ENCODE measurements at regions not wholly inside any gene's neighbourhood (a gene's known extent, or its start where the extent isn't known, plus 50 kb on each side); places are given as distances from the start of the nearest gene placed in this dataset.

- H3K4me3 ChIP-seq (ENCODE audit: low read depth, low read length, poor library complexity, severe bottlenecking) = no peak overlapping the region
These were observed 102.6 kb upstream of the ZPLD1 start for GRCh38 chr3:102332205-102332604.

DNA sequence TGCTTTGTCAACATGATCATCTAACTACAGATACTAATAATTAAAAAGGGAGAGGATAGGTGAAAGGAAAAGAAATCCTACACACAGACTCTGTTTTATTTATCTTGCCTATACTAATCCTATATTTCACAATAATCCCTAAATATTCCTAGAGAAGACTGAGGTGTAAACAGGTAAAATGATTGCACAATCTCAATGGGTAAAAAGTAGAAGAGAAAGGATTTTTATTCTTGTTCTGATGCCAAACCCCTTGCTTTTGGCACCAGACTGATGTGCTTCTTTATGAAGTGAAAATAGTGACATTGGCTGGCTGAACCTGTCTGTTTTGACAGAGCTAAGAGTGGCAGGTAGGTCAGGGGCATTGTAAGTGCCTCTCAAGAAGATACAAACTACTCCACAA is 101.9 kb upstream of the ZPLD1 start:
- no TSS peak for BruUV-seq (replicated peaks)
- no peaks in the 10 kb centered on the region for H3K79me2 ChIP-seq (ENCODE audit: insufficient read depth, low read depth, low read length)
- no peaks in the 10 kb centered on the region for H3K9me3 ChIP-seq (ENCODE audit: low read length)
- ChIA-PET POLR2A (interaction anchor here (1.7 kb wide), 1 partner anchor 16 kb away, joined by 7 read pairs; no protein-coding TSS in a partner anchor), CTCF (ENCODE audit: unreplicated experiment) (no interaction called here)
- intact Hi-C loops (cut with micrococcal nuclease; ENCODE audit: unreplicated experiment) = no loop called here
- H3K4me1 ChIP-seq (ENCODE audit: insufficient read depth, low read length, poor library complexity, severe bottlenecking) = no peaks in the 10 kb centered on the region
- H4K20me1 ChIP-seq (ENCODE audit: insufficient read depth, low read length) = no peaks in the 10 kb centered on the region
- TF ChIP-seq, protein P1, sequence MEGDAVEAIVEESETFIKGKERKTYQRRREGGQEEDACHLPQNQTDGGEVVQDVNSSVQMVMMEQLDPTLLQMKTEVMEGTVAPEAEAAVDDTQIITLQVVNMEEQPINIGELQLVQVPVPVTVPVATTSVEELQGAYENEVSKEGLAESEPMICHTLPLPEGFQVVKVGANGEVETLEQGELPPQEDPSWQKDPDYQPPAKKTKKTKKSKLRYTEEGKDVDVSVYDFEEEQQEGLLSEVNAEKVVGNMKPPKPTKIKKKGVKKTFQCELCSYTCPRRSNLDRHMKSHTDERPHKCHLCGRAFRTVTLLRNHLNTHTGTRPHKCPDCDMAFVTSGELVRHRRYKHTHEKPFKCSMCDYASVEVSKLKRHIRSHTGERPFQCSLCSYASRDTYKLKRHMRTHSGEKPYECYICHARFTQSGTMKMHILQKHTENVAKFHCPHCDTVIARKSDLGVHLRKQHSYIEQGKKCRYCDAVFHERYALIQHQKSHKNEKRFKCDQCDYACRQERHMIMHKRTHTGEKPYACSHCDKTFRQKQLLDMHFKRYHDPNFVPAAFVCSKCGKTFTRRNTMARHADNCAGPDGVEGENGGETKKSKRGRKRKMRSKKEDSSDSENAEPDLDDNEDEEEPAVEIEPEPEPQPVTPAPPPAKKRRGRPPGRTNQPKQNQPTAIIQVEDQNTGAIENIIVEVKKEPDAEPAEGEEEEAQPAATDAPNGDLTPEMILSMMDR (conservative IDR thresholded peaks at IDR 0.05; ENCODE audit: low read length) = no peak
- no peaks in the 10 kb centered on the region for H3K36me3 ChIP-seq (ENCODE audit: insufficient read depth, low read length)
- no peak overlapping the region for H3K4me3 ChIP-seq (ENCODE audit: low read depth, low read length, poor library complexity, severe bottlenecking)
- no peak for DNase-seq (ENCODE audit: low spot score)
- H3K4me2 ChIP-seq (ENCODE audit: low read length) = no peak overlapping the region
- H3K9me2 ChIP-seq (ENCODE audit: insufficient read depth, low read length) = no peaks in the 10 kb centered on the region
- H2AFZ ChIP-seq (ENCODE audit: low read length) = no peak overlapping the region
- H3K27ac ChIP-seq (ENCODE audit: low read depth, low read length, poor library complexity, severe bottlenecking) = no peak overlapping the region

More at GRCh38 chr3:102332205-102332604, 102.6 kb upstream of the ZPLD1 start:
- H3K4me1 ChIP-seq (ENCODE audit: insufficient read depth, low read length, poor library complexity, severe bottlenecking) = no peaks in the 10 kb centered on the region
- POLR2A ChIA-PET = interaction anchor here (0.7 to 1.7 kb wide), 2 partner anchors 15 to 23 kb away, joined by 4 to 7 read pairs; no protein-coding TSS in a partner anchor
- H3K9me3 ChIP-seq (ENCODE audit: low read length) = no peaks in the 10 kb centered on the region
- no peaks in the 10 kb centered on the region for H3K9me2 ChIP-seq (ENCODE audit: insufficient read depth, low read length)
- H3K27ac ChIP-seq (ENCODE audit: low read depth, low read length, poor library complexity, severe bottlenecking) = no peak overlapping the region
- intact Hi-C loops (cut with micrococcal nuclease; ENCODE audit: unreplicated experiment) = no loop called here
- no peaks in the 10 kb centered on the region for H3K79me2 ChIP-seq (ENCODE audit: insufficient read depth, low read depth, low read length)
- CTCF ChIA-PET (ENCODE audit: unreplicated experiment) = no interaction called here
- no peak overlapping the region for H3K4me2 ChIP-seq (ENCODE audit: low read length)
- H2AFZ ChIP-seq (ENCODE audit: low read length) = no peak overlapping the region
- no peak for DNase-seq (ENCODE audit: low spot score)
- H4K20me1 ChIP-seq (ENCODE audit: insufficient read depth, low read length) = no peaks in the 10 kb centered on the region
- no TSS peak for BruUV-seq (replicated peaks)
- no peaks in the 10 kb centered on the region for H3K36me3 ChIP-seq (ENCODE audit: insufficient read depth, low read length)
- no peak for TF ChIP-seq EZH2phosphoT487 (IDR thresholded peaks at IDR 0.05; ENCODE audit: borderline replicate concordance, low read depth, low read length)
- TF ChIP-seq, protein P1 (conservative IDR thresholded peaks at IDR 0.05; ENCODE audit: low read length) = no peak

DNA sequence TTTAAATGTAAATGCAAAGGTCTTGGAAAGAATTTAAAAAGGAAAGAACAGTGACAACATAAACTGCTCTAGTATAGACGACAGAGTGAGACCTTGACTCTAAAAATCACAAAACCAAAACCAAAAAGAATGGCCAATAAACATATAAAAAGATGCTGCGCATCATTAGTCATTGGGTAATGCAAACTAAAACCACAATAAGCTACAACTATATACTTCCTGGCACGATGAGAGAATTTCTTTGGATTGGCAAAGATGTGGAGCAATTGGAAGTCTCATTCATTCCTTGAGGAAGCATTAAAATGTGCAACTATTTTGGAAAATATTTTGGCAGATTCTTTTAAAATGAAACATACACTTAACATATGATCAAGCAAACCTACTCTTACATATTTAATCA is 98.7 kb upstream of the ZPLD1 start:
- Histone ChIP-seq H3K4me1 (ENCODE audit: insufficient read depth, low read length, poor library complexity, severe bottlenecking) (no peaks in the 10 kb centered on the region), H3K79me2 (ENCODE audit: insufficient read depth, low read depth, low read length) (no peaks in the 10 kb centered on the region), H3K9me3 (ENCODE audit: low read length) (no peaks in the 10 kb centered on the region), H3K9me2 (ENCODE audit: insufficient read depth, low read length) (no peaks in the 10 kb centered on the region), H3K4me3 (ENCODE audit: low read depth, low read length, poor library complexity, severe bottlenecking) (no peak overlapping the region), H2AFZ (ENCODE audit: low read length) (no peak overlapping the region), H3K4me2 (ENCODE audit: low read length) (no peak overlapping the region), H3K27ac (ENCODE audit: low read depth, low read length, poor library complexity, severe bottlenecking) (no peak overlapping the region), H3K36me3 (ENCODE audit: insufficient read depth, low read length) (no peaks in the 10 kb centered on the region), H4K20me1 (ENCODE audit: insufficient read depth, low read length) (no peaks in the 10 kb centered on the region)
- POLR2A ChIA-PET = interaction anchor here (1.5 kb wide), 1 partner anchor 19 kb away, joined by 4 read pairs; no protein-coding TSS in a partner anchor
- BruUV-seq (replicated peaks) = no TSS peak
- TF ChIP-seq, protein P1 (conservative IDR thresholded peaks at IDR 0.05; ENCODE audit: low read length) = no peak
- no peak for TF ChIP-seq EZH2phosphoT487 (IDR thresholded peaks at IDR 0.05; ENCODE audit: borderline replicate concordance, low read depth, low read length)
- intact Hi-C loops (cut with micrococcal nuclease; ENCODE audit: unreplicated experiment) = no loop called here
- no peak for DNase-seq (ENCODE audit: low spot score)
- CTCF ChIA-PET (ENCODE audit: unreplicated experiment) = no interaction called here
